ENCODE measurements at regions not wholly inside any gene's neighbourhood (a gene's known extent, or its start where the extent isn't known, plus 50 kb on each side); places are given as distances from the start of the nearest gene placed in this dataset.
A peak's percentile ranks its signal among the peaks of the same experiment; 100 is the strongest.

DNA sequence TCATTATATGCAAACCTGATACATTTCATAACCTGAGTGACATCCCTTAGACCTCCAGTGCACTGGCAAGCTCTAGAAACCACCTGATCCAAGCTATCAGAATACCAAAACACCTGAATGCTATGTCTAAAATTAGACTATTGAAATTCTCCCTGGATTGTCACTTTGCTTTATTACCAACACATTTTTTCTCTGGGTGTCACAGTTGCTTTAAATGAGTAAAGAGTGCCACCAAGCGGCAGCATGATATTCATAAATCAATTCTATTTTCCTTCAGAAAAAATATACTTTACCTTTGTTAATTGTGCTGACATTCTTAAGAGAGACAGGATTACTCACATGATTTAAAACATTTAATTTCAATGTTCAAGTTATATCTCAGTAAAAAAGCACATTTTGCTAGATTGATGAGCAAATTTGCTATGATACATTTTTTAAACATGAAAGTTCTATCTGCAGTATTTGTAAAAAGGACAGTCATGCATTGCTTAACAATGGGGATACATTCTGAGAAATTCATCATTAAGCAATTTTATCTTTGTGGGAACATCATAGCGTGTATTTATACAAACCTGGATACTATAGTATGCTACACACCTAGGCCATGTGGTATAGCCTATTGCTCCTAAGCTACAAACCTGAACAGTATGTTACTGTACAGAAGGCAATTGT lies 338.4 kb upstream of the SLC39A10 start:
- TF ChIP-seq, protein P1, sequence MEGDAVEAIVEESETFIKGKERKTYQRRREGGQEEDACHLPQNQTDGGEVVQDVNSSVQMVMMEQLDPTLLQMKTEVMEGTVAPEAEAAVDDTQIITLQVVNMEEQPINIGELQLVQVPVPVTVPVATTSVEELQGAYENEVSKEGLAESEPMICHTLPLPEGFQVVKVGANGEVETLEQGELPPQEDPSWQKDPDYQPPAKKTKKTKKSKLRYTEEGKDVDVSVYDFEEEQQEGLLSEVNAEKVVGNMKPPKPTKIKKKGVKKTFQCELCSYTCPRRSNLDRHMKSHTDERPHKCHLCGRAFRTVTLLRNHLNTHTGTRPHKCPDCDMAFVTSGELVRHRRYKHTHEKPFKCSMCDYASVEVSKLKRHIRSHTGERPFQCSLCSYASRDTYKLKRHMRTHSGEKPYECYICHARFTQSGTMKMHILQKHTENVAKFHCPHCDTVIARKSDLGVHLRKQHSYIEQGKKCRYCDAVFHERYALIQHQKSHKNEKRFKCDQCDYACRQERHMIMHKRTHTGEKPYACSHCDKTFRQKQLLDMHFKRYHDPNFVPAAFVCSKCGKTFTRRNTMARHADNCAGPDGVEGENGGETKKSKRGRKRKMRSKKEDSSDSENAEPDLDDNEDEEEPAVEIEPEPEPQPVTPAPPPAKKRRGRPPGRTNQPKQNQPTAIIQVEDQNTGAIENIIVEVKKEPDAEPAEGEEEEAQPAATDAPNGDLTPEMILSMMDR (IDR thresholded peaks at IDR 0.05) = peak in 3 of 4 donors; percentile 31 to 55 (median 36)

DNA sequence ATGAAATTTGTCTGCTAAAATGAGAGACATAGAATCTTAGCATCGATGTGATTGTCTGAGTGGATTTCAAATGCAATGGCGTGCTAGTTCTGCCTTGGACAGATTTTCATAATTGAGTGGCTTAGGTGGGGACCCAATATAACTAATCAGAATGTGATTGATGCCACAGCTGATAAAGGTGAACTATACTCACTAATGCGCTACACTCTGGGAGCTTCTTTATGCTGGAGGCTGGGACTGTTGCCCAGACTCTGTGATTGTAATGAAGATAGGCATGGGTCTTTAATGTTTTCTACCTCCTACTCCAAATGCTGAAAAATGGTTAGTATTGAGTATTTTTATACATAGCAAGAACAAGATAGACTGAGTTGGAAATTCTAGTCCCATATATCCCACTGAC lies 339.5 kb upstream of the SLC39A10 start:
- DNase-seq (no peak), ATAC-seq (no peak), FAIRE-seq (no peak)
- Histone ChIP-seq H3K4me3 (no peak overlapping the region), H3K9me3 (no peaks in the 10 kb centered on the region), H3K4me1 (no peaks in the 10 kb centered on the region), H3K36me3 (no peaks in the 10 kb centered on the region), H3K27ac (no peak overlapping the region), H3K27me3 (no peaks in the 10 kb centered on the region)
- intact Hi-C loops (cut with DNase I) = no loop called here
- TF ChIP-seq, protein P1 (IDR thresholded peaks at IDR 0.05) = no peak
- WGBS, 2 donors = 67 to 75% methylated on average over 3 of the region's 3 CpGs

More for the DNA sequence above, 338.4 kb upstream of the SLC39A10 start:
- H3K27me3 ChIP-seq = no peaks in the 10 kb centered on the region
- intact Hi-C loops (cut with DNase I) = no loop called here
- 4 to 5% methylated on average over 2 of the region's 2 CpGs for WGBS, 2 donors
- DNase-seq (peak in 1 of 6 donors; percentile 22), ATAC-seq (peak; percentile 43 to 71 (median 58)), FAIRE-seq (peak; percentile 92)
- H3K9me3 ChIP-seq = no peaks in the 10 kb centered on the region
- H3K27ac ChIP-seq = no peak overlapping the region
- no peaks in the 10 kb centered on the region for H3K4me1 ChIP-seq
- no peak overlapping the region for H3K4me3 ChIP-seq
- no peaks in the 10 kb centered on the region for H3K36me3 ChIP-seq

DNA sequence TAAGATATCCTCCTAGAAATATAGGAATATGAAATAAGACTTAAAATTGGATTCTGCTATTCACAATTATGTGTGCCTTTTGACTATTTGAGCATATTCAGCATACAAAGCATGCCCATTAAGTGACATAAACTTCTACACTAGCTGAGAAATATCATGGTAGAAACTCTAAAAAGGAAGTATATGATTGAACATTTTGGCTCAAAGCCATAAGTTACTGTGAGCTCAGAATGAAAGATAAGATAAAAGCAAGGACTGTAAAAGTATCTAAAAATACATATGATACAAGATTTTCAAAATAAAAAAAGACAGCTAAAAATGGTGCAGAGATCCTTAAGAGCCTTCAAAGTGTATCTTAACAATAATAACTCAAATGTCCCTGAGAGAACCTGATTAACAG lies 340.5 kb upstream of the SLC39A10 start:
- no peaks in the 10 kb centered on the region for H3K27me3 ChIP-seq
- ATAC-seq (no peak), DNase-seq (no peak), FAIRE-seq (no peak)
- no peaks in the 10 kb centered on the region for H3K9me3 ChIP-seq
- no peak overlapping the region for H3K4me3 ChIP-seq
- intact Hi-C loops (cut with DNase I) = no loop called here
- no peaks in the 10 kb centered on the region for H3K4me1 ChIP-seq
- TF ChIP-seq, protein P1 (IDR thresholded peaks at IDR 0.05) = no peak
- no peaks in the 10 kb centered on the region for H3K36me3 ChIP-seq
- H3K27ac ChIP-seq = no peak overlapping the region

DNA sequence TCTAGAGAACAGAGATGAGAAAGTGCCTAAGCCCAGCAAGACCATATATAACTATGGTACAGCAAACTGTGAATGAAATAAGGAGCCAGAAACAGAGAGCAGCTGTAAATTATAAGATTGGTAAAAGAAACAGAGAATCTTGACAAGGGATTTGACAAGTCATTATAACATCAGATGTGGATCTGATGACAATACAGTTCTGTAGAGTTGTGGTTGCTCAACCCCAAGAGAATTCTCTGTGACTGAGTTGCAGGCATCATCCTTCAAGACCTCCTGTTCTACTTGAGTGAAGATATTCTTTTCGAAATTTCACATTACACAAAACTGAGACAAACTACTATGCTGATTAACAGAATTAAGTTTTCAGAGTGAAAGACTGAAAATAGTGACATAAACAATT lies 343.1 kb upstream of the SLC39A10 start:
- Histone ChIP-seq H3K4me3 (no peak overlapping the region), H3K27me3 (no peaks in the 10 kb centered on the region), H3K9me3 (no peaks in the 10 kb centered on the region), H3K36me3 (no peaks in the 10 kb centered on the region), H3K4me1 (no peaks in the 10 kb centered on the region), H3K27ac (no peak overlapping the region)
- intact Hi-C loops (cut with DNase I) = no loop called here
- 63 to 81% methylated on average over 1 of the region's 1 CpG for WGBS, 2 donors
- no peak for ATAC-seq
- DNase-seq = no peak
- TF ChIP-seq, protein P1 (IDR thresholded peaks at IDR 0.05) = no peak
- no peak for FAIRE-seq

DNA sequence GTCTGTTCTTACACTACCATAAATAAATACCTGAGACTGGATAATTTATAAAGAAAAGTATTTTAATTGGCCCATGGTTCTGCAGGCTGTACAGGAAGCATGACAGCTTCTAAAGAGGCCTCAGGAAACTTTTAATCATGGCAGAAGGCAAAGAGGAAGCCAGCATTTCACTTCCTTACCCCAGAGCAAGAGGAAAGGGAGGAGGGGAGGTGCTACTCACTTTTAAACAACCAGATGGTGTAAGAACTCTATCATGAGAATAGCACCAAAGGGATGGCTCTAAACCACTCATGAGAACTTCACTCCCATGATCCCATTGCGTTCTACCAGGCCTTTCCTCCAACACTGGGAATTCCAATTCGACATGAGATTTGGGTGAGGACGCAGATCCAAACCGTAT lies 344.4 kb upstream of the SLC39A10 start:
- no peak for FAIRE-seq
- Histone ChIP-seq H3K27me3 (no peaks in the 10 kb centered on the region), H3K27ac (no peak overlapping the region), H3K9me3 (no peaks in the 10 kb centered on the region), H3K4me1 (no peaks in the 10 kb centered on the region), H3K4me3 (no peak overlapping the region), H3K36me3 (no peaks in the 10 kb centered on the region)
- 79 to 90% methylated on average over 4 of the region's 4 CpGs for WGBS, 2 donors
- TF ChIP-seq, protein P1 (IDR thresholded peaks at IDR 0.05) = no peak
- no peak for ATAC-seq
- no peak for DNase-seq
- intact Hi-C loops (cut with DNase I) = no loop called here
